ENCODE measurements at regions not wholly inside any gene's neighbourhood (a gene's known extent, or its start where the extent isn't known, plus 50 kb on each side); places are given as distances from the start of the nearest gene placed in this dataset.
"Not testable (repeated sequence)": the region's sequence is repeated elsewhere in the genome, so short reads cannot be mapped to it uniquely, and the experiment has no call there.

- Mint-ChIP-seq H3K27me3 (peaks cover under 1% of the 10 kb centered on the region), H3K27ac (no peak overlapping the region), H3K36me3 (ENCODE audit: low read depth) (no peaks in the 10 kb centered on the region), H3K9me3 (no peaks in the 10 kb centered on the region), H3K4me3 (no peak overlapping the region), H3K4me1 (ENCODE audit: low read depth) (peaks cover 13% of the 10 kb centered on the region)
- H3K9me3 ChIP-seq (ENCODE audit: control insufficient read depth in 1 of 2, insufficient read depth in 1 of 2, low read length in 2 of 2), result peaks cover 0 to 2% of the 10 kb centered on the region in 2 experiments
- no peaks in the 10 kb centered on the region for H3K36me3 ChIP-seq (ENCODE audit: insufficient read depth, low read length)
- intact Hi-C loops (cut with DNase I, micrococcal nuclease), result no loop called here
- CTCF ChIA-PET, result no interaction called here
- TF ChIP-seq, protein P1, sequence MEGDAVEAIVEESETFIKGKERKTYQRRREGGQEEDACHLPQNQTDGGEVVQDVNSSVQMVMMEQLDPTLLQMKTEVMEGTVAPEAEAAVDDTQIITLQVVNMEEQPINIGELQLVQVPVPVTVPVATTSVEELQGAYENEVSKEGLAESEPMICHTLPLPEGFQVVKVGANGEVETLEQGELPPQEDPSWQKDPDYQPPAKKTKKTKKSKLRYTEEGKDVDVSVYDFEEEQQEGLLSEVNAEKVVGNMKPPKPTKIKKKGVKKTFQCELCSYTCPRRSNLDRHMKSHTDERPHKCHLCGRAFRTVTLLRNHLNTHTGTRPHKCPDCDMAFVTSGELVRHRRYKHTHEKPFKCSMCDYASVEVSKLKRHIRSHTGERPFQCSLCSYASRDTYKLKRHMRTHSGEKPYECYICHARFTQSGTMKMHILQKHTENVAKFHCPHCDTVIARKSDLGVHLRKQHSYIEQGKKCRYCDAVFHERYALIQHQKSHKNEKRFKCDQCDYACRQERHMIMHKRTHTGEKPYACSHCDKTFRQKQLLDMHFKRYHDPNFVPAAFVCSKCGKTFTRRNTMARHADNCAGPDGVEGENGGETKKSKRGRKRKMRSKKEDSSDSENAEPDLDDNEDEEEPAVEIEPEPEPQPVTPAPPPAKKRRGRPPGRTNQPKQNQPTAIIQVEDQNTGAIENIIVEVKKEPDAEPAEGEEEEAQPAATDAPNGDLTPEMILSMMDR (IDR thresholded peaks at IDR 0.05), result no peak
- no peak overlapping the region for H3K27ac ChIP-seq (ENCODE audit: low read depth in 1 of 2, low read length in 2 of 2)
- peaks cover 2% of the 10 kb centered on the region for H3K4me1 ChIP-seq (ENCODE audit: insufficient read depth, low read length)
- H3K4me3 ChIP-seq (ENCODE audit: low read length), result no peak overlapping the region
- ATAC-seq (ENCODE audit: poor library complexity), result no peak
- POLR2A ChIA-PET, result no interaction called here
- no peaks in the 10 kb centered on the region for H3K27me3 ChIP-seq (ENCODE audit: control insufficient read depth in 1 of 2, insufficient read depth in 2 of 2, low read length in 2 of 2)
- no peak for DNase-seq
Measured at GRCh38 chr4:38414410-38414809, 249.6 kb upstream of the KLF3 start.

DNA sequence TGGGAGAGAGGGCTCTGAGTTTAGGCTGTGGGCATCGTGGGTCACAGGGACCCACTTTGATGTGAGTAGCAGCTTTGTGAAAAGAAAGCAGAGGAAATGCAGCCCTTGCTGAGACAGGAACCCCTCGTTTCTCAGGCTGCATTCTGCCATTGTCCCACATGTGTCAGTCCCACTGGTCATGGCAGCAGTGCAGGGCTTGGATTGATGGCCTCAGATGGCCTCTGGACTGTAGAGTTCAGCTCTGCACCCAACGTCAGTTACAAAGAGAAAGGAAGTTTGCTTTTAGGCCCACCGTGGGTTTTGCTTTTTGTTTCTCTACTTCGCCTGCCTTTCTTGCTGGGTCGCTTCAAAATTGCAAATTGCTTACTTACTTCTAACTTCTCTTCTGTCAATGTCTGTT lies 248.3 kb upstream of the KLF3 start:
- Mint-ChIP-seq H3K4me3 (no peak overlapping the region), H3K9me3 (peaks cover 8% of the 10 kb centered on the region), H3K36me3 (ENCODE audit: low read depth) (peaks cover 6% of the 10 kb centered on the region), H3K4me1 (ENCODE audit: low read depth) (peaks cover 12% of the 10 kb centered on the region), H3K27ac (no peak overlapping the region), H3K27me3 (no peaks in the 10 kb centered on the region)
- POLR2A ChIA-PET, result no interaction called here
- H3K9me3 ChIP-seq (ENCODE audit: control insufficient read depth in 1 of 2, insufficient read depth in 1 of 2, low read length in 2 of 2), result peaks cover 0 to 3% of the 10 kb centered on the region in 2 experiments
- no peak overlapping the region for H3K27ac ChIP-seq (ENCODE audit: low read depth in 1 of 2, low read length in 2 of 2)
- H3K4me1 ChIP-seq (ENCODE audit: insufficient read depth, low read length), result peaks cover 2% of the 10 kb centered on the region
- TF ChIP-seq, protein P1 (IDR thresholded peaks at IDR 0.05), result no peak
- no peaks in the 10 kb centered on the region for H3K36me3 ChIP-seq (ENCODE audit: insufficient read depth, low read length)
- no peaks in the 10 kb centered on the region for H3K27me3 ChIP-seq (ENCODE audit: control insufficient read depth in 1 of 2, insufficient read depth in 2 of 2, low read length in 2 of 2)
- CTCF ChIA-PET, result no interaction called here
- DNase-seq (no peak), ATAC-seq (ENCODE audit: poor library complexity) (no peak)
- intact Hi-C loops (cut with DNase I, micrococcal nuclease), result no loop called here
- H3K4me3 ChIP-seq (ENCODE audit: low read length), result no peak overlapping the region

DNA sequence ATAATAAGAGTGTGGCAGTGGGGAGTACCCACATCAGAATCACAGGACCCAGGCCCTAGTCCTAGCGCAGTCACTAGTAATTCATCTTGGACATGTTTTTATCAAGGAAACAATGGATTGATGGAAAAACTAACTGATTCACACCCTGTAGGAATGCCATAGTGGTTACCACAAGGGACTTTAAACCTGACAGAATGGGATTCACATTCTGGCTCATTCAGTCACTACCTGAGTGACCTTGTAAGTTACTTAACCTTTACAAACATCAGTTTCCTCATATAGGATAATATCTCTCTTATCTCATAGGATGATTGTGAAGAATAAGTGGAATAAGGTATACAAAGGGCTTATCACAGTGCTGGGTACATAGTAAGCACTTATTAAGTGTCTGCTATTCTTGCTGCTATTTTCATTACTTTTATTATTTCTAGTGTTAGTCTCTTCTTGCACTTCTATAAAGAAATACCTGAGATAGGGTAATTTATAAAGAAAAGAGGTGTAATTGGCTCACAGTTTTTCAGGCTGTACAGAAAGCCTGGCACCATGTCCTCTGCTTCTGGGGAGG lies 247.5 kb upstream of the KLF3 start:
- no peak overlapping the region for H3K27ac Mint-ChIP-seq
- no peak overlapping the region for H3K4me3 Mint-ChIP-seq
- Histone ChIP-seq H3K27ac (ENCODE audit: low read depth in 1 of 2, low read length in 2 of 2) (no peak overlapping the region), H3K4me1 (ENCODE audit: insufficient read depth, low read length) (peaks cover 2% of the 10 kb centered on the region), H3K9me3 (ENCODE audit: control insufficient read depth in 1 of 2, insufficient read depth in 1 of 2, low read length in 2 of 2) (peaks cover 0 to 3% of the 10 kb centered on the region in 2 experiments), H3K4me3 (ENCODE audit: low read length) (no peak overlapping the region), H3K36me3 (ENCODE audit: insufficient read depth, low read length) (no peaks in the 10 kb centered on the region), H3K27me3 (ENCODE audit: control insufficient read depth in 1 of 2, insufficient read depth in 2 of 2, low read length in 2 of 2) (no peaks in the 10 kb centered on the region)
- peaks cover 6% of the 10 kb centered on the region for H3K36me3 Mint-ChIP-seq (ENCODE audit: low read depth)
- DNase-seq, result no peak
- ChIA-PET CTCF (no interaction called here), POLR2A (no interaction called here)
- no peak for ATAC-seq (ENCODE audit: poor library complexity)
- H3K4me1 Mint-ChIP-seq (ENCODE audit: low read depth), result peaks cover 12% of the 10 kb centered on the region
- peaks cover 8% of the 10 kb centered on the region for H3K9me3 Mint-ChIP-seq
- no peaks in the 10 kb centered on the region for H3K27me3 Mint-ChIP-seq
- TF ChIP-seq, protein P1 (IDR thresholded peaks at IDR 0.05), result no peak
- intact Hi-C loops (cut with DNase I, micrococcal nuclease), result no loop called here

GRCh38 chr4:38420254-38420653 lies 243.7 kb upstream of the KLF3 start:
- H3K27ac ChIP-seq (ENCODE audit: low read depth in 1 of 2, low read length in 2 of 2); H3K4me3 ChIP-seq (ENCODE audit: low read length); H3K9me3 ChIP-seq (ENCODE audit: control insufficient read depth in 1 of 2, insufficient read depth in 1 of 2, low read length in 2 of 2); POLR2A ChIA-PET; H3K4me3 Mint-ChIP-seq; H3K4me1 ChIP-seq (ENCODE audit: insufficient read depth, low read length); H3K36me3 Mint-ChIP-seq (ENCODE audit: low read depth); ATAC-seq (ENCODE audit: poor library complexity); H3K9me3 Mint-ChIP-seq; DNase-seq; CTCF ChIA-PET; H3K27me3 Mint-ChIP-seq; H3K36me3 ChIP-seq (ENCODE audit: insufficient read depth, low read length); H3K27ac Mint-ChIP-seq; intact Hi-C loops (cut with DNase I, micrococcal nuclease); H3K27me3 ChIP-seq (ENCODE audit: control insufficient read depth in 1 of 2, insufficient read depth in 2 of 2, low read length in 2 of 2): not testable (repeated sequence)
- peaks cover 12% of the 10 kb centered on the region for H3K4me1 Mint-ChIP-seq (ENCODE audit: low read depth)
